ENCODE measurements at regions not wholly inside any gene's neighbourhood (a gene's known extent, or its start where the extent isn't known, plus 50 kb on each side); places are given as distances from the start of the nearest gene placed in this dataset.

DNA sequence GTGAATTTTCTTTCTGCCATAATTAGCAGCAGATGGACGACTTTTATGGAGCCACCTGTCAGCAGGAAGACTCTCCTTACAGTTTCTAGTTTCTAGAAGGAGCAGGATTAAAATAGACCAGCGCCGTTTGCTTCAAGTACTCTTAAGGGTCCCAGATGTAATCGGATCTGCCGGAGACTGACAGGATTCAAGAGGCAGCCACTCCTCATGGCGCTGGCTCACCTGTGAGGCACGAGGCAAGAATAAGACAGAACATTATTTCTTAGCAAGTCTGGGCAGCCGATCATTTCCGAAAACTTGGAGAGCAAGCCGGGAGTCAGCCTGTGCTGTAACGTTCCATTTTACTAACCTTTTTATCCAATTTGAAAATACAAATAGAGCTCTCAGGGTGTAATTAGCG lies 410.4 kb upstream of the RORA start:
- Histone ChIP-seq H3K4me1 (ENCODE audit: insufficient read depth, low read length, severe bottlenecking) (no peaks in the 10 kb centered on the region), H3K4me2 (ENCODE audit: low read length) (no peak overlapping the region), H3K4me3 (ENCODE audit: low read depth, low read length, poor library complexity, severe bottlenecking) (no peak overlapping the region), H3K27ac (ENCODE audit: low read depth, low read length, poor library complexity, severe bottlenecking) (no peak overlapping the region), H2AFZ (ENCODE audit: low read length) (no peak overlapping the region), H3K9me3 (ENCODE audit: low read length) (no peaks in the 10 kb centered on the region), H3K79me2 (ENCODE audit: insufficient read depth, low read length) (no peaks in the 10 kb centered on the region), H3K9ac (ENCODE audit: low read length) (no peak overlapping the region), H3K9me2 (ENCODE audit: low read depth, low read length) (no peaks in the 10 kb centered on the region), H4K20me1 (ENCODE audit: insufficient read depth, low read length) (no peaks in the 10 kb centered on the region), H3F3A (ENCODE audit: insufficient read depth, low read length) (no peaks in the 10 kb centered on the region), H3K27me3 (ENCODE audit: insufficient read depth, low read length) (no peaks in the 10 kb centered on the region), H3K36me3 (ENCODE audit: insufficient read depth, low read length) (no peaks in the 10 kb centered on the region)
- TF ChIP-seq EZH2 (IDR thresholded peaks at IDR 0.05; ENCODE audit: borderline replicate concordance, low read length): no peak
- TF ChIP-seq, protein P1, sequence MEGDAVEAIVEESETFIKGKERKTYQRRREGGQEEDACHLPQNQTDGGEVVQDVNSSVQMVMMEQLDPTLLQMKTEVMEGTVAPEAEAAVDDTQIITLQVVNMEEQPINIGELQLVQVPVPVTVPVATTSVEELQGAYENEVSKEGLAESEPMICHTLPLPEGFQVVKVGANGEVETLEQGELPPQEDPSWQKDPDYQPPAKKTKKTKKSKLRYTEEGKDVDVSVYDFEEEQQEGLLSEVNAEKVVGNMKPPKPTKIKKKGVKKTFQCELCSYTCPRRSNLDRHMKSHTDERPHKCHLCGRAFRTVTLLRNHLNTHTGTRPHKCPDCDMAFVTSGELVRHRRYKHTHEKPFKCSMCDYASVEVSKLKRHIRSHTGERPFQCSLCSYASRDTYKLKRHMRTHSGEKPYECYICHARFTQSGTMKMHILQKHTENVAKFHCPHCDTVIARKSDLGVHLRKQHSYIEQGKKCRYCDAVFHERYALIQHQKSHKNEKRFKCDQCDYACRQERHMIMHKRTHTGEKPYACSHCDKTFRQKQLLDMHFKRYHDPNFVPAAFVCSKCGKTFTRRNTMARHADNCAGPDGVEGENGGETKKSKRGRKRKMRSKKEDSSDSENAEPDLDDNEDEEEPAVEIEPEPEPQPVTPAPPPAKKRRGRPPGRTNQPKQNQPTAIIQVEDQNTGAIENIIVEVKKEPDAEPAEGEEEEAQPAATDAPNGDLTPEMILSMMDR (IDR thresholded peaks at IDR 0.05; ENCODE audit: low read length): no peak

DNA sequence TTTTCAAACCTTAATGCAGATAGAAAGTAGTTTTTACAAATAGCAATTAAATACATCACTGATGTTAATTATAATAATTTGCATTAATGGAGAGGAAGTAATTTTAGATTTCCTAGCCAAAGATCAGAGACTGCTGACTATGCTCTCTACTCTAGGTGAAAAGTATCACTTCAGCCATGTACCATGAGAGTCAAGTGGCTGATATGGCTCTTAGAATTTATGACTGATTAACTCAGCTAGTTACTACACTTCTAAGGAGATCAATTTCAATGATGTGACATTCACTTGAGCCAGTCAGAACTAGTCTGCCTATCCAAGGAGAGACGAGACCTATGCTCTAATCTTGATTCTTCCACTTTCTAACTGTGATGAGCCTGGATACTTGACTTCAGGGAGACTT lies 405.7 kb upstream of the RORA start:
- no peak overlapping the region for H3K4me3 ChIP-seq (ENCODE audit: low read depth, low read length, poor library complexity, severe bottlenecking)
- H3K9me3 ChIP-seq (ENCODE audit: low read length): no peaks in the 10 kb centered on the region
- H3K36me3 ChIP-seq (ENCODE audit: insufficient read depth, low read length): no peaks in the 10 kb centered on the region
- H3K27me3 ChIP-seq (ENCODE audit: insufficient read depth, low read length): no peaks in the 10 kb centered on the region
- no peak overlapping the region for H3K4me2 ChIP-seq (ENCODE audit: low read length)
- H4K20me1 ChIP-seq (ENCODE audit: insufficient read depth, low read length): no peaks in the 10 kb centered on the region
- H3F3A ChIP-seq (ENCODE audit: insufficient read depth, low read length): no peaks in the 10 kb centered on the region
- no peak overlapping the region for H2AFZ ChIP-seq (ENCODE audit: low read length)
- no peak overlapping the region for H3K27ac ChIP-seq (ENCODE audit: low read depth, low read length, poor library complexity, severe bottlenecking)
- no peaks in the 10 kb centered on the region for H3K79me2 ChIP-seq (ENCODE audit: insufficient read depth, low read length)
- no peak for TF ChIP-seq EZH2 (IDR thresholded peaks at IDR 0.05; ENCODE audit: borderline replicate concordance, low read length)
- TF ChIP-seq, protein P1 (IDR thresholded peaks at IDR 0.05; ENCODE audit: low read length): no peak
- H3K4me1 ChIP-seq (ENCODE audit: insufficient read depth, low read length, severe bottlenecking): no peaks in the 10 kb centered on the region
- H3K9me2 ChIP-seq (ENCODE audit: low read depth, low read length): no peaks in the 10 kb centered on the region
- H3K9ac ChIP-seq (ENCODE audit: low read length): no peak overlapping the region

DNA sequence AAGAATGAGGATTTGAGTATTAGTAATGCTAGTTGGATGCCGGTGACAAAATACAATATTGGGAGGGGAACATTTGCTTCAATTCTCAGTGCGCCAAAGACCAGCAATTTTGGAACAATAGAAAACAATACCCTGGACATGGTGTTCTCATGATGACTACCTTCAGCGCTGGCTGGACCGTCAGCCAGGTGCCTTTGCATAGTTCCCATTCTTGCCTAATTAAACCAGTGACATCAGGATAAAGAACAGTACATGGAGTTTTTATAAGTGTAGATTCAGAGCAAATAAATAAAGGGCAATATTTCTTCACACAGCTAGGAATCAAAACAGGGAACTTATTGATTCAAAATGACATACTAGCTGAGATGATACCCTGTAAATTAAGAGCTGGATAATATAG lies 404.8 kb upstream of the RORA start:
- no peak overlapping the region for H3K9ac ChIP-seq (ENCODE audit: low read length)
- H3K4me1 ChIP-seq (ENCODE audit: insufficient read depth, low read length, severe bottlenecking): no peaks in the 10 kb centered on the region

More for the DNA sequence above, 404.8 kb upstream of the RORA start:
- Histone ChIP-seq H3K4me3 (ENCODE audit: low read depth, low read length, poor library complexity, severe bottlenecking) (no peak overlapping the region), H3K27me3 (ENCODE audit: insufficient read depth, low read length) (no peaks in the 10 kb centered on the region), H4K20me1 (ENCODE audit: insufficient read depth, low read length) (no peaks in the 10 kb centered on the region), H3K9me2 (ENCODE audit: low read depth, low read length) (no peaks in the 10 kb centered on the region), H3K4me2 (ENCODE audit: low read length) (no peak overlapping the region), H3K79me2 (ENCODE audit: insufficient read depth, low read length) (no peaks in the 10 kb centered on the region), H3K9me3 (ENCODE audit: low read length) (no peaks in the 10 kb centered on the region), H3F3A (ENCODE audit: insufficient read depth, low read length) (no peaks in the 10 kb centered on the region), H2AFZ (ENCODE audit: low read length) (no peak overlapping the region), H3K27ac (ENCODE audit: low read depth, low read length, poor library complexity, severe bottlenecking) (no peak overlapping the region), H3K36me3 (ENCODE audit: insufficient read depth, low read length) (no peaks in the 10 kb centered on the region)
- TF ChIP-seq EZH2 (IDR thresholded peaks at IDR 0.05; ENCODE audit: borderline replicate concordance, low read length): no peak
- TF ChIP-seq, protein P1 (IDR thresholded peaks at IDR 0.05; ENCODE audit: low read length): no peak
